ENCODE measurements at regions not wholly inside any gene's neighbourhood (a gene's known extent, or its start where the extent isn't known, plus 50 kb on each side); places are given as distances from the start of the nearest gene placed in this dataset.
"Not testable (repeated sequence)": the region's sequence is repeated elsewhere in the genome, so short reads cannot be mapped to it uniquely, and the experiment has no call there.

DNA sequence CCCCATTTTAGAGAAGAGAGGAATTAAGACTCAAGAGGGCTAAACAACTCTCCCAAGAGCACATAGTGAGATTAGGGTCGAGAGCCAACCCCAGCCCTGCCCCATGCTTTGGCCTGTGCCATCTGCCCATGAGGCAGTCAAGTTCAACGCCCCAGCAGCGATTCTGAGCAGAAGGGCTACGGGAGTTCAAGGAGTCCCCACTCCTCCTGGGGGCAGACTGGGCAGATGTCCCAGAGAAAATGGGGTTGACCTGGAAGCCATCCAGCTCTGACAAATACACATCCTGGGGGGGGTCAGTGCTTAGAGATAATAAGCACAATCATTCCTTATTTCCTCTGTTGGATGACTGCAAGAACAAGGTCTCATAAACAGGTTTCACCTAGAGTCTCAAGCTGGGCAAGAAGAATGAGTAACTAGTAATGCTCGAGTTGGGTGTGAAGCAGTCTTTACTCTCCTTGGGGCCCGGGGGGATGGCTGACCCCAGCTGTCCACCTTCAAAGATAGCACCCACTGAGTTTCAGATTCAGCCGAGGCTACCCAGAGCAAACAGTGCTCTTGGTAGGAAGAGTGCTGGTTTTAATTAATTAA lies 716.4 kb downstream of the RNF144A start:
- in situ Hi-C loops (cut with HindIII; ENCODE audit: low pct_unique_long_range_greater_than_20kb, low sequenced_read_pairs): no loop called here
- no peak for DNase-seq (ENCODE audit: low read depth in 1 of 2, low spot score in 1 of 2)
- no peak for TF ChIP-seq JUND (IDR thresholded peaks at IDR 0.05; ENCODE audit: low read depth)

DNA sequence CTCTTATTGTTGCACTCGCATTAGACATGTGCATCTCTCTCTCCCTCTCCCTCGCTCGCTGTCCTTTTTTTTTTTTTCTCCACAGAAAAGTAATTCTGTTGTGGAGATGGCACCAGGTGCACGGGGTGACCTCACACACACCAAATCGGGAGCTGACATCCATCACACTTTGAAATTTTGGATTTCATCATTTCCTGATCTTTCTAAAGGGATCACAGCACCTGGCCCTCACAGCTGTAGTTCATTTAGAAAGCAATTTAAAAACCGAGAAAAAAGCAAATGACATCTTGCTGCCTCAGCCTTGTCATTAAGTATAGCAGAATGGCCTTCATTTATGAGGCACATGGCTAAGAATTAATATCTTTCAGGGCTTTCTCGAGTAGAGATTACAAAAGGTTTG lies 717.2 kb downstream of the RNF144A start:
- in situ Hi-C loops (cut with HindIII; ENCODE audit: low pct_unique_long_range_greater_than_20kb, low sequenced_read_pairs): no loop called here
- TF ChIP-seq JUND (IDR thresholded peaks at IDR 0.05; ENCODE audit: low read depth): no peak
- no peak for DNase-seq (ENCODE audit: low read depth in 1 of 2, low spot score in 1 of 2)

DNA sequence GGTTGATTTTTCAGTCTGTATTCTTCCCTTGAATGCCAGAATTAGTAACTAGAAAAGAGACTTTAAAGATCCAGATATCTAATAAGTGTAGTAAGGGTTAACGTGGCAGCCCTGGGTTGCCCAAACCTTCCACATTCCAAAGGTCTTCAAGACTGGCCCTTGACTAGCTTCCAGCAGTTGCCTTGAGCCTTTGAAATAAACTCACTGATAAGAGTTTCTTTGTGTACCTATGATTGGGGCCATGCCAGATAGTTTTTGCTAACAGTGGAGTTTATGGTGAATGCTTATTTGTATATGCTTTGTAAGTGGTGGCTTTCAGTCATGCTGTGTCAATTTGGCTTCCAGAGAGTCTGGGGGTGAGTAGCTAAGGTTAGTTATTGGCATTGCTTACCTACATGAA lies 722.3 kb downstream of the RNF144A start:
- no peak for DNase-seq (ENCODE audit: low read depth in 1 of 2, low spot score in 1 of 2)
- no peak for TF ChIP-seq JUND (IDR thresholded peaks at IDR 0.05; ENCODE audit: low read depth)
- in situ Hi-C loops (cut with HindIII; ENCODE audit: low pct_unique_long_range_greater_than_20kb, low sequenced_read_pairs): no loop called here

DNA sequence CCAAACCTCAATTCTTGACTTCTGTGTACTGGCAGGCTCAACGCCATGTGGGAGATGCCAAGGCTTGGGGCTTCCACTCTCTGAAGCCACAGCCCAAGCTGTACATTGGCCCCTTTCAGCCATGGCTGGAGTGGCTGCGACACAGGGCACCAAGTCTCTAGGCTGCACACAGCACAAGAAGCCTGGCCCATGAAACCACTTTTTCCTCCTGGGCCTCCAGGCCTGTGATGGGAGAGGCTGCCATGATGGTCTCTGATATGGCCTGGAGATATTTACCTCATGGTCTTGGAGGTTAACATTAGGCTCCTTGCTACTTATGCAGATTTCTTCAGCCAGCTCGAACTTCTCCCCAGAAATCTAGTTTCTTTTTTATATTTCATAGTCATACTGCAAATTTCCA lies 724.1 kb downstream of the RNF144A start:
- in situ Hi-C loops (cut with HindIII; ENCODE audit: low pct_unique_long_range_greater_than_20kb, low sequenced_read_pairs); DNase-seq (ENCODE audit: low read depth in 1 of 2, low spot score in 1 of 2): not testable (repeated sequence)

DNA sequence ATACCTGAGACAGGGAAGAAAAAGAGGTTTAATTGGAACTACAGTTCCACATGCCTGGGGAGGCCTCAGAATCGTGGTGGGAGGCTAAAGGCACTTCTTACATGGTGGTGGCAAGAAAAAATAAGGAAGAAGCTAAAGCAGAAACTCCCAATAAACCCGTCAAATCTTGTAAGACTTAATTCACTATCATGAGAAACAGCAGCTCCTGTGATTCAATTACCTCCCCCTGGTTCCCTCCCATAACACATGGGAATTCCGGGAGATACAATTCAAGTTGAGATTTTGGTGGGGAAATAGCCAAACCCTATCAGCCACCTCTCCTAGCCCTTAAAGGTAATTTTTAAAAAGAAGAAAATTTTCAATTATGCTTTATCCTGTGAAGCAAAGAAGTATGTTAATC lies 728.8 kb downstream of the RNF144A start:
- DNase-seq (ENCODE audit: low read depth in 1 of 2, low spot score in 1 of 2): no peak
- in situ Hi-C loops (cut with HindIII; ENCODE audit: low pct_unique_long_range_greater_than_20kb, low sequenced_read_pairs): no loop called here
- TF ChIP-seq JUND (IDR thresholded peaks at IDR 0.05; ENCODE audit: low read depth): no peak

DNA sequence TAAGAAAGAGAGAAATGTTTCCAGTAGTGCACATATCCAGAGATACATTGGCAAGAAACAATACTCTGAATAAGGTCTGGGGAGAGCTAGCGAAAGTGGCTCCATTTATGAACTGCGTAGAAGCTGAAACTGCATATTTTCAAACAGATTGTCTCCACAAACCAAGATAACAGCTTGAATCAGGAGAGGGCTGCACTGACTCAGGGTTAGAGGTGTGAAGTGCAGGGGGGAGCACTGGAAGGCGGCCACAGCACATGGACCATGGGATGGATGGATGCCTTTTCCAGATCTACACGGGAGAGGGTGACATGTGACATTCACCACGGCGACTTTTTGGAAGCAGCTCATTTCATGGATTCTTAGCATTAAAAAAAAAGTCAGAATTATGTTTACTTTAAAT lies 729.4 kb downstream of the RNF144A start:
- in situ Hi-C loops (cut with HindIII; ENCODE audit: low pct_unique_long_range_greater_than_20kb, low sequenced_read_pairs): no loop called here
- TF ChIP-seq JUND (IDR thresholded peaks at IDR 0.05; ENCODE audit: low read depth): no peak
- no peak for DNase-seq (ENCODE audit: low read depth in 1 of 2, low spot score in 1 of 2)

DNA sequence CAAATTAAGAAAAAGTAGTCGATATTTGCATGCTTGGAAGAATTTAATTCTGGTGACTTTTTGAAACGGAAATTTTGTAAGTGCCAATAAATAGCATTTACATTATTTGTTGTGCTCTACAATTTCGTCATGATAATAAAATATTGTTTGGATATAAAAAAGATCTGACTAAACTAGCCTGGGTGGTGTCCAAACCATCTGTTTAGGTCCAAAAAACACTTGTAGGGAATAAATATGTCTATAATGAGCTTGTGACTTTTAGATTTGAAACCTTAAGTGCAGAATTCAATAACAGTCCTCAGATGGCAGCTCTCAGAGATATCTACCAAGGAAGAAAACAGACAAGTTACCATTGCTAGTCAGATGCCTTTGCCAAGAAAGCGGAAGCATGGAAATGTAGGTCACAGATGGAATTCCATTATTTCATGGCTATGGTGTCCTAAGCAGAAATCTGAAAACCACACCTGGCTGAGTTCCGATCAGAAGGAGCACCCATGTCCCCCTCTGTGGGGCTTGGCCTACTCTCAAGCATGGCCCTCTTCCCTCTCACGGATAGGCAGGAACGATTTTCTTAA lies 731.1 kb downstream of the RNF144A start:
- in situ Hi-C loops (cut with HindIII; ENCODE audit: low pct_unique_long_range_greater_than_20kb, low sequenced_read_pairs): no loop called here
- DNase-seq (ENCODE audit: low read depth in 1 of 2, low spot score in 1 of 2): no peak
- no peak for TF ChIP-seq JUND (IDR thresholded peaks at IDR 0.05; ENCODE audit: low read depth)

DNA sequence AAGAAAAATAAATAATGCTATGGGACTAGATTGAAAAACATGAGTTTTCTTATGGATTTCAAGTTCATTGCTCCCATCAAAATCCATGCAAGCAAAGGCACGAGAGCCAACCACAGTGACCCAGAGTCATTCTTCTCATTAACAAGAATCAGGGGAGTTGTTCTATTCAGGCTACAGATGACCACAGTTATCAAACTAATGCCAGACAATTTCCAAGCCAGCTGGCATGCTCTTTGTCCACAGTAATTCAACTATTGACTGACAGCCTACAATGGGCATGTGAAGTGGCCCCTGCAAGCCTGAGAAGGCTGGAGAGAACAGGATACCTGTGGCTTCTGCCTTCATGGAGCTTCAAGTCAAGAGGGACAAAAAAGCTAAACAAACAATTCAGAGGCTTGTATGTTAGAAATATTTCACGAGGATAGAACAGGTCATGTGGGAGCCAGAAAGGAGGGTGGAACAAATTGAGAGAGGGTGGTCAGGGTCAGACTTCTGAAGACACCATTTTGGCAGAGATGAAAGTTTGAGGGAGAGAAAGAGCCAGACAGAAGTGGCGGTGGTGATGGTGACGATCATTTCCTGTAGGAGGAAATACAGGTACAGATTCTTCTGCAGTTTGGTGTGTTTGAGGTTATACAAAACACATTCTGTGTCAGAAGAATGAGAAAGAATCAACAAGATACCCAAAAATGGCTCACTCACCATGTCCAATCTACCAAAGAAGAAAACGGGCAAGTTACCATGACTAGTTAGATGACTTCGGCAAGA lies 732.4 kb downstream of the RNF144A start:
- no peak for TF ChIP-seq JUND (IDR thresholded peaks at IDR 0.05; ENCODE audit: low read depth)

DNA sequence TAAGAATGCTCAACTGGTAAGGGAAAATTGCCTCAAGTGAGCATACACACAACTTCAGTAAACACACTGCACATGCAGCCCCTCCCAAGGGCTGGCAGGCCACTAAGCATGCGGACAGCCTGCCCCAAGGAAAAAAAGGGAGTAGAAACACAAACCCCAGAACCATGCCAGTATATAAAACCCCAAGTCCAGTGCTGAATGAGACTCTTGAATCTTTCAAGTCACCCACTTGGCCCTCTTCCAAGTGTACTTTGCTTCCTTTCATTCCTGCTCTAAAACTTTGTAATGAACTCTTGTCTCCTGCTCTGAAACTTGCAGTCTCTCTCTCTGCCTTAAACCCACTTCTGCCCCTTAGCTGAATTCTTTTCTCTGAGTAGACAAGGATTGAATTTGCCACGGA lies 736.4 kb downstream of the RNF144A start:
- in situ Hi-C loops (cut with HindIII; ENCODE audit: low pct_unique_long_range_greater_than_20kb, low sequenced_read_pairs): no loop called here
- DNase-seq (ENCODE audit: low read depth in 1 of 2, low spot score in 1 of 2): no peak
- no peak for TF ChIP-seq JUND (IDR thresholded peaks at IDR 0.05; ENCODE audit: low read depth)

More for the DNA sequence above, 732.4 kb downstream of the RNF144A start:
- no peak for DNase-seq (ENCODE audit: low read depth in 1 of 2, low spot score in 1 of 2)
- in situ Hi-C loops (cut with HindIII; ENCODE audit: low pct_unique_long_range_greater_than_20kb, low sequenced_read_pairs): no loop called here

DNA sequence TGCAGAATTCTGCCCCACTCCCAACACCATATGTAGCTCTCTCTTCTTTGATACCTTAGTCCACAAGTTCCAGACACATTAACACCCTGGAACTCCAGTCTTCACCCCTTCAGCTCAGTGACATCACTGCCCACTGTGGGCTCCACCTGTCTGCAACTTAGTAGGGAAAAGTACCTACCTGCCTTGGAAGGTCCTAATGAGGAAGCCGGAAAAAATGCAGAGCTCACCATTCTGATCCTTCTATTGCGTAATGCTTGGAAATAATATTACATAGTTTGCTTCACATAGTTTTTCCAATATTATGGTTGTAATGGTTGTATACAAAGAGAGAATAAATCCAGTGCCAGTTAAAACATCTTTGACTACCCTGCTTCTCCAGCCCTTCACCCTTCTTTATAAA lies 738.4 kb downstream of the RNF144A start:
- no peak for DNase-seq (ENCODE audit: low read depth in 1 of 2, low spot score in 1 of 2)
- in situ Hi-C loops (cut with HindIII; ENCODE audit: low pct_unique_long_range_greater_than_20kb, low sequenced_read_pairs): no loop called here
- TF ChIP-seq JUND (IDR thresholded peaks at IDR 0.05; ENCODE audit: low read depth): no peak

DNA sequence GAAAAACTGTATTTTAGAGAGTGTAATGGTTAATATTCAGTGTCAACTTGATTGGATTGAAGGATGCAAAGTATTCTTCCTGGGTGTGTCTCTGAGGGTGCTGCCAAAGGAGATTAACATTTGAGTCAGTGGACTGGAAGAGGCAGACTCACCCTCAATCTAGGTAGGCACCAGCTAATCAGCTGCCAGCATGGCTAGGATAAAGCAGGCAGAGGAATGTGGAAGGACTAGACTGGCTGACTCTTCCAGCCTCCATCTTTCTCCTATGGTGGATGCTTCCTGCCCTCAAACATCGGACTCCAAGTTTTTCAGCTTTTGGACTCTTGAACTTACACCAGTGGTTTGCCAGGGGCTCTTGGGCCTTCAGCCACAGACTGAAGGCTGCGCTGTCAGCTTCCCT lies 740.3 kb downstream of the RNF144A start:
- DNase-seq (ENCODE audit: low read depth in 1 of 2, low spot score in 1 of 2); in situ Hi-C loops (cut with HindIII; ENCODE audit: low pct_unique_long_range_greater_than_20kb, low sequenced_read_pairs): not testable (repeated sequence)

DNA sequence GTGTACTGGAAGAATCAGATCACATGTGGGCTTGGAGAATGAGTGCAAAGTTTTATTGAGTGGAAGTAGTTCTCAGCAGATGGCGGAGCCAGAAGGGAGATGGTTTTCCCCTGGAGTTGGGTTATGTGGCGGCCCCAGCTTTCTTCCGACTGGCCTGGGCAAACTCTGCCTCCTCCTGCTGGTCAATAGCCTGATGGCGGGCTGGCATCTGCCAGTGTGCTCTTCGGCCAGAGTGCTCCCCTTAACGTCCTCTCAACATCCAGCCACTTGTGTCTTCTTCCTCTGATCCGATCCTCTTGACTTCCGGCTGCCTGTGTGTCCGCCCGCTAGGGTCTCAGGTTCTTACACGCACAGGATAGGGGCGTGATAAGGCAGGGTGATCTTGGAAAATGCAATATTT lies 741.3 kb downstream of the RNF144A start:
- no peak for TF ChIP-seq JUND (IDR thresholded peaks at IDR 0.05; ENCODE audit: low read depth)
- DNase-seq (ENCODE audit: low read depth in 1 of 2, low spot score in 1 of 2): no peak

DNA sequence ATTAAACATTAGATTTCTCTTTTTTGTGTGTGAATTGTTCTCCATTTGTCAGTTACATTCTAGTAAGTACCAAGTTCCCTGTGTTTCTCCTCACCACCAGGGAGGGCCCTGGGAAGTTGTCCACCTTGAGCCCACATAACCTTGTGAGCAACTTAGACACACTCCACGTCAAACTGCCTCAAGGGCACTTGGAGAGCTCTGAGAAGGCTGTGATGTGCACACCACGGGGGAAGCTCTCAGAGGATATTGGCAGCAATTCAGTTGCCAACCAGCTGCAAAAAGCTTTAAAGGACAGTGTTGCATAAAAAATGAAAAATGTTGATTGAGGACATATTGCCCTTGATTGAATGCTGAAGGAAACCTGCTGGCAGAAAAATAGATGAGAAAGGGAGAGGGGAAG lies 743.6 kb downstream of the RNF144A start:
- TF ChIP-seq JUND (IDR thresholded peaks at IDR 0.05; ENCODE audit: low read depth): no peak
- DNase-seq (ENCODE audit: low read depth in 1 of 2, low spot score in 1 of 2): no peak
- in situ Hi-C loops (cut with HindIII; ENCODE audit: low pct_unique_long_range_greater_than_20kb, low sequenced_read_pairs): no loop called here

More for the DNA sequence above, 741.3 kb downstream of the RNF144A start:
- in situ Hi-C loops (cut with HindIII; ENCODE audit: low pct_unique_long_range_greater_than_20kb, low sequenced_read_pairs): no loop called here

Data from T47D (cell line).